HG02852 (cell line): ENCODE measurements at regions not wholly inside any gene's neighbourhood (a gene's known extent, or its start where the extent isn't known, plus 50 kb on each side); places are given as distances from the start of the nearest gene placed in this dataset.
A peak's percentile ranks its signal among the peaks of the same experiment; 100 is the strongest.
"Not testable (repeated sequence)": the region's sequence is repeated elsewhere in the genome, so short reads cannot be mapped to it uniquely, and the experiment has no call there.

Experiments used
- ATAC-seq: cut with Tn5 transposase; IDR thresholded peaks from one replicate; pipeline ENCODE4 v1.9.1; 2021; ENCODE audit warnings: mild to moderate bottlenecking, moderate library complexity; ENCODE audit not compliant: unreplicated experiment

DNA sequence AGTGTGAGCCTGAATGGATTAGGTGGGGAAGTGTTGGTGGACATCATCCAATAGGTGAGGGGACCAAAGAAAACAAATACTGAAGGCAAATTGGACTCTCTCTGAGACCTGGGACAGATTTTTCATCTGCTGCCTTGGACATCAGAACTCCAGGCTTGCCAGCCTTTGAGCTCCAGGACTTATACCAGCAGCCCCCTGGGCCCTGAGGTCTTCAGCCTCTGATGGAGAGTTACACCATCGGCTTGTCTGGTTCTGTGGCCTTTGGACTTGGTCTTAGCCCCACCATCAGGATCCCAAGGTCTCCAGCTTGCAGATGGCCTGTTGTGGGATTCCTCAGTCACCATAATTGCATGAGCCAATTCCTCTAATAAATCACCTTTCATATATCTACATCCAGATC, 80.8 kb upstream of the SLC8A3 start:
- ATAC-seq, result no peak

- no peak for ATAC-seq
Observed at GRCh38 chr14:70268760-70269159, 80.0 kb upstream of the SLC8A3 start.

DNA sequence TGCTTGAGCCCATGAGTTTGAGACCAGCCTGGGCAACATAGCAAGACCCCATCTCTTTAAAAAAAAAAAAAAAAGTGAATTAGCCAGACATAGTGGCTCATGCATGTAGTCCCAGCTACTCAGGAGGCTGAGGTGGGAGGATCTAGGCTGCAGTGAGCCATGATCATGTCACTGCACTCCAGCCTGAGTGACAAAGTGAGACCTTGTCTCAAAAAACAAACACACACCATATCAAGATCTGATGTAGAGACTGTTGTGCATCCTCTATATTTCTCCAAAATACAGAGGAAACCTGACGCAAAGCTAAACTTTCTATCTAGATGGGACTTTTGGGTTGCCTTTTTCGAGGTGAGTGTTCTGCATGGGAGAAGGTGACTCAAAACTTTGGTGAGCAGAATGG, 77.4 kb upstream of the SLC8A3 start:
- no peak for ATAC-seq

DNA sequence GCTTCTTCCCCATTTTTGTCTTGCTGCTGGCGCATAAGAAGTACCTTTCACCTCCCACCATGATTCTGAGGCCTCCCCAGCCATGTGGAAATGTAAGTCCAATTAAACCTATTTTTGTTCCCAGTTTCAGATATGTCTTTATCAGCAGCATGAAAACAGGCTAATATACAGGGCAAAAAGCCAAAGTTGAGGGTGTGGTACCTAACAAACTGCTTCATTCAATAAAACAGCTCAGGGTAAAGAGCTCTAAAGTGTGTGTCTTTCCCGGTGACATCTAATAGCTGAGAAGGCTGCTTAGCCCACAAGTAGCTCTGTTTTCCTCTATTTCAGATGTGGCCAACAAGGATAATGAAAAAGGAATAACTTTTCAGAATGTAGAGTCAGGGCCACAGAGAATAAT, 76.7 kb upstream of the SLC8A3 start:
- ATAC-seq, result no peak

GRCh38 chr14:70259420-70259819, 70.7 kb upstream of the SLC8A3 start:
- no peak for ATAC-seq

- no peak for ATAC-seq
Observed at GRCh38 chr14:70257526-70257925, 68.8 kb upstream of the SLC8A3 start.

DNA sequence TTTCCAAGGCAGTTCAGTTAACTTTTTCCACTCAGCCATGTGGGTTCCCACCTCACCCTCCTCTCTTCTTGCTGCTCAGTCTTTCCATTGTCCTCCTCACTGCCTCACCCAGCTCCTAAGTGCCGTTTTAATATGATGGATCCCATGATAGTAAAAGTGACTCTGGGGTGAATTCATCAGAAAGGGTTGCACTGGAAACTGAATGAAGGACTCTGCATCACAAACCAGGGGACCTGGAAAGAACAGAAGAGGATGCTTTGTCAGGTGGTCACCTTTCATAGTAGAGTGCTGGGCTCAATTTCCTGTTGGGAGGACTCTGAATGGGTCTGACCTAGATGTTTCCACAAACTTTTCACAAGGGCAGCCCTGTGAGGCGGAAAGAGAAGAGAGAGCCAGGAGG, 67.8 kb upstream of the SLC8A3 start:
- no peak for ATAC-seq

- not testable (repeated sequence) for ATAC-seq
Observed at GRCh38 chr14:70255071-70256057, 66.6 kb upstream of the SLC8A3 start.

DNA sequence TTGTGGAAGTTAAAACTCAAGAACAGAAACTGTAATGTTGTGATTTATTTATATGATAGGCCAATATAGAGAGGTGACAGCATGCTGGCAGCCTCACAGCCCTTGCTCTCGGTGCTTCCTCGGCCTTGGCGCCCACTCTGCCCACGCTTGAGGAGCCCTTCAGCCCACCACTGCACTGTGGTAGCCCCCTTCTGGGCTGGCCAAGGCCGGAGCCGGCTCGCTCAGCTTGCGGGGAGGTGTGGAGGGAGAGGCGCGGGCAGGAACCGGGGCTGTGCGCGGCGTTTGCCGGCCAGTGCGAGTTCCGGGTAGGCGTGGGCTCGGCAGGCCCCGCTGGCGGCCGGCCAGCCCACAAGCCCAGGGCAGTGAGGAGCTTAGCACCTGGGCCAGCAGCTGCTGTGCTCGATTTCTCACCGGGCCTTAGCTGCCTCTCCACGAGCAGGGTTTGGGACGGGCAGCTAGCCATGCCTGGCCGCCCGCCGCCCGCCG, 65.8 kb upstream of the SLC8A3 start:
- ATAC-seq, result no peak

DNA sequence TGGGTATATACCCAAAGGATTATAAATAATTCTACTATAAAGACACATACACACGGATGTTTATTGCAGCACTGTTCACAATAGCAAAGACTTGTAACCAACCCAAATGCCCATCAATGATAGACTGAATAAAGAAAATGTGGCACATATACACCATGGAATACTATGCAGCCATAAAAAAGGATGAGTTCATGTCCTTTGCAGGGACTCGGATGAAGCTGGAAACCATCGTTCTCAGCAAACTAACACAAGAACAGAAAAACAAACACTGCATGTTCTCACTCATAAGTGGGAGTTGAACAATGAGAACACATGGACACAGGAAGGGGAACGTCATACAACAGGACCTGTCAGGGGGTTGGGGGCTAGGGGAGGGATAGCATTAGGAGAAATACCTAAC, 64.8 kb upstream of the SLC8A3 start:
- not testable (repeated sequence) for ATAC-seq

DNA sequence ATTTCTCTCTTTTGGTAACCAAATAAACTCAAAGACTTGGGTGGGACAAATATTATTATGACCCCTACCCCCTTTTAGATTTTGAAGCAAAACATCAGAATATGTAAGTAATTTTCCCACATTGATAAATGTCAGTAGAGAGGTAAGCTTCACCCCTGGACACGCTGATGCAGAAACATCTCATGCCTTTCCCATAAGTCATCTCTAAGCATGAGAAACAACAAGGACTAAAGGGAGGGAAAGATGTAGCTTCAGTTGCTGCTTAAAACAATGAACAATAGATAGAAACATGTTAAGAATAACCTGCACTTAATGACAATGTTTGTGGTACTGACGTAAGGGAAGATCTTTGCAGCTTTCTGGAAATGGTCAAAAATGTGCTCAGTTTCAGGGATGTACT, 56.3 kb upstream of the SLC8A3 start:
- ATAC-seq, result no peak

GRCh38 chr14:70239802-70240201, 51.1 kb upstream of the SLC8A3 start:
- ATAC-seq, result peak; percentile 76

- ATAC-seq, result not testable (repeated sequence)
Observed at GRCh38 chr14:70238635-70239034, 49.9 kb upstream of the SLC8A3 start.
